Renal cortical epithelial cell (primary cell): ENCODE measurements at regions not wholly inside any gene's neighbourhood (a gene's known extent, or its start where the extent isn't known, plus 50 kb on each side); places are given as distances from the start of the nearest gene placed in this dataset.

Experiments used
- DNase-seq: peaks from one replicate; pipeline ENCODE4 v3.0.0-alpha.2; 2011; ENCODE audit warnings: low read depth

GRCh38 chr4:173855015-173855414 lies 325.0 kb upstream of the HAND2 start:
- DNase-seq: no peak

GRCh38 chr4:173852775-173853174 lies 322.7 kb upstream of the HAND2 start:
- DNase-seq: no peak

GRCh38 chr4:173845580-173845979 lies 315.6 kb upstream of the HAND2 start:
- DNase-seq: no peak

- DNase-seq: no peak
Observed at GRCh38 chr4:173839865-173840264, 309.8 kb upstream of the HAND2 start.

- no peak for DNase-seq
Observed at GRCh38 chr4:173837517-173837916, 307.5 kb upstream of the HAND2 start.

- DNase-seq: no peak
Observed at GRCh38 chr4:173835903-173836302, 305.9 kb upstream of the HAND2 start.

GRCh38 chr4:173834151-173834550 lies 304.1 kb upstream of the HAND2 start:
- no peak for DNase-seq

- DNase-seq: no peak
Observed at GRCh38 chr4:173829565-173829964, 299.5 kb upstream of the HAND2 start.

GRCh38 chr4:173827707-173828106 lies 297.7 kb upstream of the HAND2 start:
- DNase-seq: no peak

- no peak for DNase-seq
Observed at GRCh38 chr4:173821876-173822275, 291.8 kb upstream of the HAND2 start.

GRCh38 chr4:173821036-173821435 lies 291.0 kb upstream of the HAND2 start:
- DNase-seq: no peak

GRCh38 chr4:173807347-173807746 lies 277.3 kb upstream of the HAND2 start:
- no peak for DNase-seq

GRCh38 chr4:173805884-173806283 lies 275.9 kb upstream of the HAND2 start:
- DNase-seq: no peak

GRCh38 chr4:173802662-173803022 lies 272.6 kb upstream of the HAND2 start:
- DNase-seq: no peak

- DNase-seq: no peak
Observed at GRCh38 chr4:173801876-173802661, 272.0 kb upstream of the HAND2 start.

- no peak for DNase-seq
Observed at GRCh38 chr4:173801361-173801760, 271.3 kb upstream of the HAND2 start.

- no peak for DNase-seq
Observed at GRCh38 chr4:173797296-173797695, 267.3 kb upstream of the HAND2 start.

- DNase-seq: no peak
Observed at GRCh38 chr4:173794662-173795061, 264.6 kb upstream of the HAND2 start.

GRCh38 chr4:173793937-173794510 lies 264.0 kb upstream of the HAND2 start:
- no peak for DNase-seq

- no peak for DNase-seq
Observed at GRCh38 chr4:173782660-173783059, 252.6 kb upstream of the HAND2 start.

GRCh38 chr4:173777921-173778320 lies 247.9 kb upstream of the HAND2 start:
- no peak for DNase-seq

GRCh38 chr4:173777421-173777820 lies 247.4 kb upstream of the HAND2 start:
- DNase-seq: no peak

GRCh38 chr4:173769568-173769967 lies 239.5 kb upstream of the HAND2 start:
- no peak for DNase-seq

- DNase-seq: no peak
Observed at GRCh38 chr4:173767650-173768049, 237.6 kb upstream of the HAND2 start.
